Lung microvascular endothelial cell (primary cell): ENCODE measurements at regions not wholly inside any gene's neighbourhood (a gene's known extent, or its start where the extent isn't known, plus 50 kb on each side); places are given as distances from the start of the nearest gene placed in this dataset.
A peak's percentile ranks its signal among the peaks of the same experiment; 100 is the strongest.

ENCODE experiments used
- DNase-seq, 2 donors: peaks; one replicate each; pipeline versions ENCODE4 v3.0.0 to v3.0.0-alpha.2; 2010; ENCODE audit warnings: low read depth in 2 of 2

DNA sequence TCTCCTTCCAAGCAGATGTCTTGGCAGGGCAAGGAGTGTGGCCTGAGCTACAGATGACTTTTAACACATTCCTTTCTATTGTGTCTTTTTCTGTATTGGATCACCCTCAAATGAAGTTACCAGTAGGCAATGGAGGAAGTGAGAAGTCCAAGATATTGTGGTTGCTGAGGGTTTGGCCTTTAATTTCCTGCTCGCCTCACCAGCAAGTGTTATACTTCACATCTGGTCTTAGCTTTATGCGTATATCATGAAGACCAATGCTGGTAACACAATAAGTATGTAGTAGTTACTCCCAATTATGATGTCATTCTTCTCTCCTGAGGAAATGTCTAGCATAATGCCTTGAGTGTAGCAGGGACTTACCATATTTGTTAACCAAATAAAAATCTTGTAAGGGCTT is 179.9 kb downstream of the ZIC1 start:
- DNase-seq = peak in 1 of 2 donors; percentile 5

DNA sequence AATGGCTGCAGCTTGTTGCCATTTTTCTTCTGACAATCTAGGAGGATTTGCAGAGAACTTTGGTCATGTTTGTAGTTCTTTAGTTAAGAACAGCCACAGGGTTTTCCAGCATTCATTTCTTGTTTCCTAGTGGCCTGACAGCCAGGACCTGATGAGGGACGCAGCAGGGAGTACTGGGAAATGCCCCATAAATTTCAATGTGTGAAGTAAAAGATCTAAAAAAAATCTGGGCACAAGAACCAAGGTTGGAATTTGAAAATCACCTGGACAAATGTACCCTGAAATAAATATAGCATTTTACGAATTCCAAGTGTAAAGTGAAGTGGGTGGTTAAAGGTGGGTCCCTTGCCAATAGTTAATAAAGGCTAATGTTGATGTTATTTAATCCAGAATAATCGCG is 195.0 kb downstream of the ZIC1 start:
- no peak for DNase-seq

DNA sequence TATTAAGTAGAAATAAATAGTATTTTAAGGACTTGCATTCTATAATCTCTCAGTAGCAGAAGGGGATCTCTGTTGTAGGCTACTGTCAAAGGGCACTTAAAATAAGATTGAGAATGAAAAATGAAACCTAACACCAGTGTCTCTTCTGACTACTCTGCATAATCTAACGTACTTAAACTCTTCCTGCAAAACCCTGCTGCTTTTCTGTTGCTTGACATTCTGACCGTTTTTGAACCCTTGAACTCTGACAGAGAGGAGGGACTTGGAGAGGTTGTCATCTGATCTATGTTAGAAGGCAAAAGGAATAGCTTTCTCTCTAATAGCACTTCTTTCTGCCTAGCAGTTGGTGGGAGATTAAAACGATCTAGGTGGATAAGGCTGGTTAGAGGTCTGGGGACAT is 204.6 kb downstream of the ZIC1 start:
- DNase-seq = no peak

DNA sequence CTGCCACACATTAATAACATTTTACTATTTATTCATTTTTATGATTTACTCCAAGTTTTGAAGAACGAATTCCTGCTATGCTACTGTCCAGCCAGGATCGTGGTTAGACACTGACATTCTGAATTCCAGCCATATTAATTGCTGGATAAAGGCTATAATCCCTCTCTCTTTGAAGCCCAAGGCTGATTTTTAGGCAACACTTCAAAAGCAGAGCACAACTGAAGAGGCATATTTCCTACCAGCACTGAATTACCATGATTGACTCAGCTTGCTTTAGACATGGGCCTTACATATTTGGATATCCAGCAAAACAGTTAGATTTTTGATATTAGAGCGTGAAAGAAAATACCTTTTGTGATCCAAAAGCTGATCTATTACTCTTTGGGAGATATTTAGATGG is 205.0 kb downstream of the ZIC1 start:
- no peak for DNase-seq

DNA sequence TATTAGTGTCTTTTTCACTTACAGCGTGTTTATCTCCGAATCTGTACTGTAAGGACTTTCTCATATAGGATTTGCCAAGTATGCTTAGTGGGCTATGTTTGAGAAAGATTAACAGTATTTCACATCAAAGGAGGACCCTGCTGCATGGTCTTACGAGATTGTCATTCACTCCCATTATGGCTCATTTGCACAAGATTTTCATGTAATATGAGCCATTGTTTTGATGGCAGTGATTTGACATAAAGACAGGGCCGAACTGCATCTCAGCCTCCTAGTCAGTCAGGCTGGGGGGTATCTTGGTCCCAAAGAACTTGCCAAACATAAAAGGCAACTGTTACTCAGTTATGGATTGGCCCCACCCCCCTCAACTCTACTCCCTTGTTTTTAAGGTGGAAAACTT is 205.9 kb downstream of the ZIC1 start:
- no peak for DNase-seq

DNA sequence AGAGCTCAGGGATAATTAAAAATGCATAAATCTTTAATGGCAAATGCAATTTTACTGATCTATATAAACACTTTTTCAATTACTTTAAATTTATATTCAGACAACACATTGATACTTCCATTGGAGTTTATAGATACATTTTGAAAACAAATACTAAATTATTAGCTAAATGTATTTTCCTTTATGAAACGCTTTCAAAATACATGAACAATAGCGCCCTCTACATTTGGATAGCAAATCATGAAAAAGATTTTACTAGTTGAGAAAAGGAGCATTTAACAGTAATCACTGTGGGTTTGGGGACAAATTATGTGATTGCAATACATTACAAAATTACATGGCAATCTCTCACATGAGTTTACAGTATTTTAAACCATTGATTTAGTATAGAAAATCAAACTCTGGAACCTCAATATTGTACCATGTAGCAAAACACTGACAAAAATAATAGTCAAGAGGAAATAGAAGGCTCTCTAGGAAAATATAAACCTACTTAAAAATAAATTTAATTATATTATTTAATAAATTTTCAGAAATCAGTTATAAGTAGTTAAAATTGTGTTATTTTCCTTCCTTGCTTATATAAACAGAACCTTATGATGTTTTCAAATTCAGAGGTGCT is 207.9 kb downstream of the ZIC1 start:
- DNase-seq = peak; percentile 23 to 33

DNA sequence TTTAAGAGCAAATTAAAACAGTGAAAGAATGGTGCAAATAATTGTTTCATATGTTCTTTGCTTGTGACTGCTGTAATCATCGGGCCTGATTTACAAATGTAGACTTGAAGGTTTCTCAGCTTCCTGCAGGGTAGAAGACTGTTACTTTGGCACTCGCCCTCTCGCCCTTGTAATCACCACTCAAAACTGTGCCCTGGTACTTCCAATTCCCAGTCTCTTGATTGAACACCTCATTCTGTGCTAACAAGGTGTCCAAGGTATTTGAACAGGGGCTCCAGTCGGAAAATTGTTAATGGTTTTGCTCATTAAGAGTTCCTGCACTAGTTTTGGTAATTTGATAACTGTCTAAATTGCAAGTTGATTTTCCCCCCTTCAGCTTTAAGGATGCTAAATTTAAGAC is 209.5 kb downstream of the ZIC1 start:
- DNase-seq = no peak

DNA sequence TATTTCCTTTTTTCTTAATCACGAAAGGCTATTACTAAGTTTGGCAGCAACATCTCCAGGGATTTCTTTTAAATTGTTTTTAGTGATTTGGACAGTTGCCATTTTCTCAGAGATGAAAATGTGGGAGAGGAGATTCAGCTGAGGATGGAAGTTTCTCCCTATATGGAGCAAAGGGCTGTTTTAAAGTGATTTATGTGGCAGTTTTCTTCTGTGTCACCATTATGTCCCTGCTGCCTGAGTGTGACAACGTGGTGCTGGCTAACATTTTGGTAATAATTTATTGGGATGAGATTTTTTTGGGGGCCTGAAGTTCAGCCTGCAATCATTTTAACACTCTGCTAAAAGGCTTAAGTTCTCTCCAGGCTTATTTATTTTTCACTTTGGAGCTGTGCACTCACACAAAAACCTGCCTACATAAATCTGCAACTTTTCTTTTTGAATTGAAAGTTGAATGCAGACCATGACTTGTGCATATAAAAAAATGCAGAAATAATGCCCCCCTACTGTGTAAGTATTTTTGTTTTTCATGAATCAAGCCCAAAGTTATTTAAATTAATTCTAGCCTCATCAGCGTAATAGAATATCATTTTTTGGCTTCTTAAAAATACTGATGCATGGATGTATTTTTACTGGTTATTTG is 210.9 kb downstream of the ZIC1 start:
- no peak for DNase-seq

DNA sequence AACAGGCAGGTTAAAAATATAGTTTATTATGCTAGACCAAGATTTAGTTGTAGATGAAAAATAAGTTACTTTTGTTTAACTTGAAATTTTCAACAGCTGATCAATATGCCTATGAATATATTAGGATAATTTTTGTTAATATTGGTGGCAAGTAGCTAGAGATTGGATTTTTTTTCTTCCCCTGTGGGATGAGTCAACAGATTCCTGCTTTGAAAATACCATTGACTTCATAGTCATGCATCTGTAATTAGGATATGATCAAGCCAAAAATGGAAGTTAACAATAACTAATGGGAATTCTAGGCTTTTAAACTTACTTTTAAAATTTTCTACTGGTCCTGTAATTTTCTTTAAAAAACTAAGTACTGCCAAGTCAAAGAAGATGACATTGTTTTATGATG is 211.7 kb downstream of the ZIC1 start:
- DNase-seq = no peak

DNA sequence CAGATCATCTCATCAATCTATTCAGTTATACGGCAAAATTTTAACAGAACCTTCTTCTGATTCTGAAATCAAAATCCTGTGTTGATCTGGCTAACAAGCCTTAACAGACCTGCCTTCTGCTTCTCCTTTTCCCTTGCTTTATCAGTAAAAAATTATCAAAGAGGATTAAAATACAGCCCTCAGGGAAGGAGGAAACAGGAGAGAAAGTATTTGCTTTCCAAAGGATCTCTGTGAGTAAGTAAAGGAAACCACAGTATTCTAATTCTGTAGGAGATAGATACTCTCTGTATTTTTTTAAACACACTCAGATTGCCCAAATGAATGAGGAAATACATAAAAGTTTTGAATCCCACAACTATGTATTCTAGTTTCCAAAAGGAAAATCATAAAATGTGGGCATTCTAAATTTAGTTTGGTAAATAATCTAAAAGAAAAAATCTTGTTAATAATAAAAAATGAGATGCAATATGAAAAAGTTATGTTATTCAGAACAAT is 221.8 kb downstream of the ZIC1 start:
- DNase-seq = no peak

DNA sequence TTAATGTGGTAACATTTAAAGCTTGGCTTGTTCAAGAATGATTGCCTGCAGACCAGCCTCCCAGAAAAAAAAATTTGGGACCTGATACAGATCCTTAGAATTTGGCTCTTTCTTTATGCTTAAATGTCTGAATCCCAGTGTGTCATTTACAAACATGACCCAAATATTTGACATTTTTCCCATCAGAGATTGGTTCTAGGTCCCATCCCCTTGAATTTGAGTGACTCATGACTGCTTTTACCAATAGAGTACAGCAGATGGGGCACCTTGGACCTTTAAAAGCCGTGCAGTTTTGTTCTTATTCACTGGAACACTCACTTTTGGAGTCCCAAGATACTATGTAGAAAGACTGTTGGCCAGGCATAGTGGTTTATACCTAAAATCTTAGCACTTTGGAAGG is 231.6 kb downstream of the ZIC1 start:
- no peak for DNase-seq

DNA sequence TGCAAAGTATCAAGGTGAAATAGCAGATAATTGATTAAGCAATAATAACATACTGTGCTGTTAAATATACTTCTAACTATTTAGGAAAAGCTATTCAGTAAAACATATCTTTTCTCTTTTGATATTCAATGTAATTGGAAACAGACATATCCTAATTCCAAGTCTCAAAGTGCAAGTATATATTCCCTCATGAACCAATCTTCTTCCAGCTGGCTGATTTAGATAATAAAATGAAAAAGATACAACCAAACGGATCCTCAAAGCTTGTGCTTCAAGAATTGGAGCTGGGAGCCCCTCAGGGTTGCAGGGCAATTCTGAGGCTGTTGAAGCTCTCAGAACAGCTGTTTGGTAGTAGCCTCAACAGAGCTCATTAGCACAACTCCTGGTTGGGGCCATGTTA is 236.6 kb downstream of the ZIC1 start:
- DNase-seq = no peak

DNA sequence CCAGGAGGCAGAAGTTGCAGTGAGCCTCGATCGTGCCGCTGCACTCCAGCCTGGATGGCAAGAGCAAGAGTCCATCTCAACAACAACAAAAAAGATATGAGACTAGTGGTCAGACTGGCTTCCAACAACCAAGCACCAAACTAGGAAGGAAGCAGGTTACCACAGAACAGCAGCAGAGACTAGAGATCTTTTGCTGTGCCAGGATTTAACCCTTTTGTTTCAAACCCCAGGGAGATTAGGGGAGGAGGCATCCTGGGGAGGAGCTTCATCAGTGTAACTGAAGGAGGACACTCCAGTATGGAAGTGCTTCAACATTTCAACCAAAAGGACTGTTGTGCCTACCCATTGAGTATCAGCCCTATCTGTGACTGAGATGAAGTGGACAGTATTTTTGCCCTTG is 240.3 kb downstream of the ZIC1 start:
- DNase-seq = no peak

DNA sequence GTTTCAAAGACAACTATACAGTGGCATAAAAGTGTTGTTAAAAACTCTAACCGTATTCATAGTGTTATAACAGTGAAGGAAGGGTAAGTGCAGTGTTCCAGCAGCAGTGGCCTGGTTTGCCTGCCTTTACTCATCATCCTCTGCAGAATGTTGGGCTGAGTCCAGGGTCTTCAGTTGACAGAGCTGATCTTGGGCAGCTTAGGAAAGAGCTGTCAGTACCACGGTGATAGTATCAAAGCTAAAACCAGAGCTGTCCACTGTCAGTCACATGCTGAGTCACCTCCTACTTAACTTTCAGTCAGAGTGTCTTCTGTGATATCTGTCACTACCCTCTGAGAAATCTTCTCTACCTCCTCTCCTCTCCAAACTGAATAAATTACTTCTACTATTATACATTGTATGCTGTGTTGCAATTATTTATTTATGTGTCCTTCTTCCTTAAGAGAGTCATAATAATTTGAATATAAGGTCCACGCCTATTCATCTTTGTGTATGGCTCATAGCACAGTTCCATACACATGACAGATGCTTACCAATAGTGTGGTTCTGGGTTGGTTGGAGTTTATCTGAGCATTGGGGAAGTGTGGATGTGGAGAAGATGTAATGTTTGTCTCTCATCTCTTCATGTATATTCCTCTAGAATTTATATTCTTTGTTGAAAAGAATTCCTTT is 242.1 kb downstream of the ZIC1 start:
- no peak for DNase-seq

DNA sequence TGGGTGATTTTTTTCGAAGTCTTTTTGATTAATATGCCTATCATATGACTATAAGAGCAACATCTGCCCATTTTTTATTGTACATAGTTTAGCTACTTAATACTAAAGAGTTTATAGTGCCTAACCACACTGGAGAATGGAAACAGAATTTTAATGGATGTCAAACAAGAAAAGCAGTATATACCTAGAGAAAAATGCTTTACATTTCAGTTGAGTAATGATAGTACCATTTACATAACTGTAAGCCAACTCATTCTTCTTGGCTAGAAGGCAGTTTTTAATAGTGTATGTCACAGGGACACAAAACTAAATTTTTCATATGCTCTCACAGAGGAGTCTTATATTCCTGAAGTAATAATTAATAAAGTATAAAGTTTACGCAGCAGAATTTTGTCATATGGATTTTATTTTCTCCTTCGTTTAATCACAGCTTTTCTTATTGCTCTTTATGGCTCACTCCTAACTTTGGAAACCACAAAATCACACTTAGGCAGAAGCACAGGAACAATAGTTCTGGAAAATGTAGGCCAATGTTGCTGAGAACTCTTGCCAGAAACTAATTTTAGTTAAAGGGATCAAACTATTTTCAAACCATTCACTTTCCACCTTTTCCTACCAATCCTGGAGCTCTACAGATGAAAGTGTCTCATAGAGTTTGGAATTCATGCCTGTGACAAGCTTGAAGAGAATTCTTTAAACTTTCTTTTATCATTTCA is 243.6 kb downstream of the ZIC1 start:
- no peak for DNase-seq

DNA sequence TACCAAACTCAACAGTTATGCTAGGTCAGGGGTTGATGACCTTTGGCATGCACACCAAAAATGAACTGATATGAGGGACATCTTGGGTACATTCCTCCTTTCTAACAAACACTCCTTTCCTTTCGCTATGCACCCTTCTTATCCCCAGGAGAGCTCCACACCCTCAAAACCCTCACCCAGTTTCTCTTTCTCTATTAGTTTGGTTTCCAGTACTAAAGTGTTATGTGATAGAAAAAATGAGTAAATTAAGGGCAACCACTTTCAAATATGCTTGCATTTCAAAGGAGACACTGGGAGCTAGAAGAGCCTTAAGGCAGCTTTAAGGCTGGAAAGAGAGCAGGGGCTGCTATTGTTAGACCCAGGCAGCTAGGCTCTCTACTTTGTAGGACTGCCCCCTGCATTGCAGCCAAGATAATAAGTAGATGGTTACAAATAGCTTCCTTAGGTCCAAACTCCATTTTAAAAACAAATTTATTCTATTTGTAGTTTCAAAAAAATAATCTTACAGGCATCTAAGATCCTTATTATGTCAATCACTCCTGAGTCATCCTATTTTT is 244.3 kb downstream of the ZIC1 start:
- no peak for DNase-seq

DNA sequence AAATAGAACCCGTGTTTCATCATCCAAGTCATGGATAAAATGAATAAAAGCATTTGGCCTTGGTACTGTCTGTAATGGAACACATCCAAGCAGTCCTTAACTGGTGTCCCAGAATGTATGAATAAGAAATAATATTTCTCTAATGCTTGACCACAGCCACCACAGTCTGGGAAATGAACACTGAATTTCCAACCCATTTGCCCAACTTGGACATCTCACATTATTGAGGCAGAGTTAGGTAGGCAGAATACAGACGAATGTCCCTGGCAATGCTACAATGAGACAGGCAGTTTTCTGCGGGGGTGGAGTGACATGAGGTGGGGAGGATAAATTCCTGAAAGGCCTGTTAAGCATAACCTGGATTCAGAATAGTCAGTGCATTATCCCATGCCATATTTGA is 245.7 kb downstream of the ZIC1 start:
- DNase-seq = no peak

DNA sequence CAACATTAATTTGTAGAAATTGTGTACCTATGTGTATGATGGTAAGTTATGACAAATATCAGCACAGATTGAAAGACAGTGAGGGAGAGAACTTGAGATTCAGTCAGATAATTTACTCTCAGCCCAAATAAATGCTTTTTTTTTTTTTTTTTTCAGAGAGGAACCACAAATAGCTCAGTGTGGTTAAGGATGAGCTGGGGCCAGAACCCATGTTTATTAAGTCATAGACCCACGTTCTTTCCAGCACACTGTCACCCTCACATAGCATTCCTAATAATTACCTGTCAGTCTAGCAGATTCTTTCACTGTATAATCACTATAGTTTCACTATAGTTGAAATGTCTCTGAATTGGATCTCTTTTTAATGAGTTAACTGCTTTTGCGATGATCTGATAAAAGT is 246.1 kb downstream of the ZIC1 start:
- DNase-seq = no peak

DNA sequence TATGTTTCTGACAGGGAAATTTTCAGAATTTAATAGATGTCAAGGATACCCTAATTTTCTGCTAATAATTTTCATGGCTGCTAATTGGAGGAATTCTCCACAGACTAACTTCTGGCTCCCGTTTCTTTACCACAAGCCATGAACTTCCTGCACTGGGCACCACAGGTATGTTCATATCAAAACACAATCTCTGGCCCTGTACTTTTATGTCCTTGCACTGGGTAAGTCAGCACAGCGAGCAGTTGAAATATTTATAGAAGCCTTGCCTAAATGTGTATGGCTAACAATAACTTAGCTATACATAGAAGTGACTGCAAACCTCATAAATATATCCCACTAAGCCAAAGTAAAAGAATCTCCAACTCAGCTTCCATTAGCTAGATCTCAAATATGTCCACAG is 246.9 kb downstream of the ZIC1 start:
- DNase-seq = no peak

DNA sequence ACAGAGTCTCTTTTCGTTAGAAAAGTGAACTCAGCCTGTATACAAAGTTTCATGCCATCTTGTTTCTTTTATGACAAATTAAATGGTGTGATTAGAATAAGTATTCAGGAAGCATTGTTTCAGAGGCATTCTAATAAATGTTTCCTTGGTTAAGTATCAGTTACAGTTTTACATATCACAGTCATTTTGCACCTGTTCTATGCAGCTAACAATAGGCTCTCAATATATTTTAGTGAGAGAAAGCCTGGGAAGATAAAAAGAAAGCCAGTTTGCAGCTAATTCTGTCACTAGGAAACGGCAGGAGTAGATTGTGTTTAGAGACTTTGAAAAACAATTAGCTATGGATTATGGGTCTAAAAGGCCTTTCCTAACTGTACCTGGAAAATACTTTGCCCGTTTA is 252.8 kb downstream of the ZIC1 start:
- no peak for DNase-seq

DNA sequence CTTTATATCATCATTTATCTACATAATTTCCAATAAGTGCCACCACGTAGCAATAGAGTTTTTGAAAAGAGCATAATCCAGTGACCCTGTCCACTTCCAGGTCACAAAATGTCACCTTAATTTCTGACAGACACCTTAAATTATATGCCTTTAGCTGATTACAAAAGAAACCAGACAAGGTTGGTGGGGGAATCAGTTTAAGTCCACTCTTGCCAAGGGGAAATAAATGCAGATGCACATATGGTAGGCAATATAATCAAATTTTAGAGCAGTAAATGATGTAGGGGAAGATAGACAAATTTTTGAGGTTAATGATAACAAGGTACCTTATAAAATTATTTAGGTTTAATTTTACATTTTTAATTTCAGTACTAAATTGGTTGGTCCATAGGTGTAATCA is 253.5 kb downstream of the ZIC1 start:
- DNase-seq = no peak

DNA sequence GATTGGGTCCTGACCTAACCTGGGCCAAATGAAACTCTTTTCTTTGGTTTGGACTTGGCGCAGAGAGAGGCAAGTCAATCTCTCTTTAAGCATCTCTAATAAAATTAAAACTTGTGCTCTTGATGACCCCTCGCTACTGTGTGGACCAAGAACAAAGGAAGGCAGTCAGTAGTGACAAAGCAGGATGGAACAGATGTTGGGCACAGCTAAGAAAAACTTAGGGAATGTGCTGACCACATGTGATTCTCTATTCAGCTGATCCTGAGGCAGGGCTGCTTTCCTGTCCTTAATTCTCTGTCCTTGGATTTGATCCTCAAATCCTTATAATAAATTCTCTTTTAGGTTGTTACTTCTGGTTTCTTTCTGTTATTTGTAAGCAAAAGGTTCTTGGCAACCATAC is 259.9 kb downstream of the ZIC1 start:
- DNase-seq = no peak
